ENCODE measurements at regions not wholly inside any gene's neighbourhood (a gene's known extent, or its start where the extent isn't known, plus 50 kb on each side); places are given as distances from the start of the nearest gene placed in this dataset.

- TF ChIP-seq CTCF (IDR thresholded peaks at IDR 0.05) (no peak), POLR2A (IDR thresholded peaks at IDR 0.05) (no peak)
Measured at GRCh38 chr12:83866477-83866876, 1046.1 kb downstream of the SLC6A15 start.

Measured in adrenal gland (tissue), 5 donors.